Kasumi-1 (cell line): ENCODE measurements at regions not wholly inside any gene's neighbourhood (a gene's known extent, or its start where the extent isn't known, plus 50 kb on each side); places are given as distances from the start of the nearest gene placed in this dataset.

Source experiments
- DNase-seq, 2 experiments: peaks; one replicate each; lab custom pipeline; 2025; lab: John Stamatoyannopoulos, UW

- no peak for DNase-seq
Measured at GRCh38 chr15:31473385-31474058, 146.9 kb downstream of the KLF13 start.

- no peak for DNase-seq
Measured at GRCh38 chr15:31474059-31474868, 147.6 kb downstream of the KLF13 start.

GRCh38 chr15:31476236-31476810 is 149.7 kb downstream of the KLF13 start:
- DNase-seq: no peak

GRCh38 chr15:31476866-31477265 is 150.2 kb downstream of the KLF13 start:
- no peak for DNase-seq

- no peak for DNase-seq
Measured at GRCh38 chr15:31477301-31477700, 150.7 kb downstream of the KLF13 start.

- no peak for DNase-seq
Measured at GRCh38 chr15:31477851-31478701, 151.4 kb downstream of the KLF13 start.

- no peak for DNase-seq
Measured at GRCh38 chr15:31478702-31479221, 152.1 kb downstream of the KLF13 start.

- DNase-seq: no peak
Measured at GRCh38 chr15:31480356-31481025, 153.9 kb downstream of the KLF13 start.

GRCh38 chr15:31481142-31481541 is 154.5 kb downstream of the KLF13 start:
- DNase-seq: no peak

- no peak for DNase-seq
Measured at GRCh38 chr15:31482122-31482922, 155.7 kb downstream of the KLF13 start.

- no peak for DNase-seq
Measured at GRCh38 chr15:31483053-31483985, 156.7 kb downstream of the KLF13 start.

- no peak for DNase-seq
Measured at GRCh38 chr15:31483986-31484951, 157.6 kb downstream of the KLF13 start.

- DNase-seq: no peak
Measured at GRCh38 chr15:31484986-31485385, 158.4 kb downstream of the KLF13 start.

GRCh38 chr15:31485431-31485830 is 158.8 kb downstream of the KLF13 start:
- no peak for DNase-seq

- DNase-seq: no peak
Measured at GRCh38 chr15:31485911-31486461, 159.4 kb downstream of the KLF13 start.

GRCh38 chr15:31486506-31486905 is 159.9 kb downstream of the KLF13 start:
- DNase-seq: no peak

GRCh38 chr15:31486906-31487695 is 160.5 kb downstream of the KLF13 start:
- no peak for DNase-seq
